ENCODE measurements at regions not wholly inside any gene's neighbourhood (a gene's known extent, or its start where the extent isn't known, plus 50 kb on each side); places are given as distances from the start of the nearest gene placed in this dataset.

- peak; percentile 61 for DNase-seq (ENCODE audit: low read depth)
- no peak overlapping the region for H3K4me3 ChIP-seq (ENCODE audit: control insufficient read depth, low read depth, low read length)
- TF ChIP-seq, protein P1, sequence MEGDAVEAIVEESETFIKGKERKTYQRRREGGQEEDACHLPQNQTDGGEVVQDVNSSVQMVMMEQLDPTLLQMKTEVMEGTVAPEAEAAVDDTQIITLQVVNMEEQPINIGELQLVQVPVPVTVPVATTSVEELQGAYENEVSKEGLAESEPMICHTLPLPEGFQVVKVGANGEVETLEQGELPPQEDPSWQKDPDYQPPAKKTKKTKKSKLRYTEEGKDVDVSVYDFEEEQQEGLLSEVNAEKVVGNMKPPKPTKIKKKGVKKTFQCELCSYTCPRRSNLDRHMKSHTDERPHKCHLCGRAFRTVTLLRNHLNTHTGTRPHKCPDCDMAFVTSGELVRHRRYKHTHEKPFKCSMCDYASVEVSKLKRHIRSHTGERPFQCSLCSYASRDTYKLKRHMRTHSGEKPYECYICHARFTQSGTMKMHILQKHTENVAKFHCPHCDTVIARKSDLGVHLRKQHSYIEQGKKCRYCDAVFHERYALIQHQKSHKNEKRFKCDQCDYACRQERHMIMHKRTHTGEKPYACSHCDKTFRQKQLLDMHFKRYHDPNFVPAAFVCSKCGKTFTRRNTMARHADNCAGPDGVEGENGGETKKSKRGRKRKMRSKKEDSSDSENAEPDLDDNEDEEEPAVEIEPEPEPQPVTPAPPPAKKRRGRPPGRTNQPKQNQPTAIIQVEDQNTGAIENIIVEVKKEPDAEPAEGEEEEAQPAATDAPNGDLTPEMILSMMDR (conservative IDR thresholded peaks at IDR 0.05; ENCODE audit: control insufficient read depth, insufficient read depth, low read depth, low read length) = no peak
Measured at GRCh38 chr5:145246961-145247744, 588.0 kb downstream of the PRELID2 start.

- DNase-seq (ENCODE audit: low read depth) = no peak
- TF ChIP-seq, protein P1 (conservative IDR thresholded peaks at IDR 0.05; ENCODE audit: control insufficient read depth, insufficient read depth, low read depth, low read length) = no peak
- H3K4me3 ChIP-seq (ENCODE audit: control insufficient read depth, low read depth, low read length) = no peak overlapping the region
Measured at GRCh38 chr5:145246379-145246778, 588.8 kb downstream of the PRELID2 start.

DNA sequence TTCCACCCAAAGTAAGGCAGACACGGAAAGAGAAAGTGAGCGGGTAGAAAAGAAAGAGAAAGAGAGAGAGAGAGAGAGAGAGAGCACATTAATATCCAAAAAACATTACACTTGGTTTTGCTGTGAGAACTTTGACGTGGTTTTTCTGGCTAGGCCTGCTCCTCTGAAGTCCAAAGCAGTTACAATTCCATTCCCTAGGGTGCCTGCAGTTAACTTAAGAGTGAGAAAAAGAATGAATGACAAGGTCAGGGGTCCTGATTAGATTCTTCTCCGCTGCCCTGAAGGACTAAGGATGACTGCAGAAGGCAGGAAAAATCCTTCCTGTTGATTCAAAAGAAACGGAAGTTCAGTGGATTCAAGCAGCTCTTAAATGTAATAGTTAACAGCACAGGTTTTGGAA lies 589.8 kb downstream of the PRELID2 start:
- TF ChIP-seq, protein P1 (conservative IDR thresholded peaks at IDR 0.05; ENCODE audit: control insufficient read depth, insufficient read depth, low read depth, low read length) = no peak
- no peak overlapping the region for H3K4me3 ChIP-seq (ENCODE audit: control insufficient read depth, low read depth, low read length)
- peak; percentile 17 for DNase-seq (ENCODE audit: low read depth)

DNA sequence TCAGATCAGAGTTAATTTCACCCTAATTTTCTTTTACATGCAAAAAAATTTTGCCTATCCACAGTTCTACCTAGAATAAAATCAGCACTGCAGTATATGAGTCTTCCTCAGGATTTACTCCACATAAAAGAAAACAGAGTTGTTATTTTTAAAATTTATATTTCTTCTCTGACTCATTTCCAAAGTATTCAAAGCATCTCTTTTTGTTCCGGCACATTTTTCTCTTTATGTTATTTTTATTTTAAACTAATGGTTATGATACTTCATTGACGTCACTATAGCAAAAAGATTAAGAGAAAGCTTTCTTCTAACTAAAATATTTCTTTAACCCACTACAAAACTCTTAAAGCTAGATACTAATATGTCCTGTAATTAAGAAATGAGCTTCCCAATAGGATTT lies 590.4 kb downstream of the PRELID2 start:
- no peak overlapping the region for H3K4me3 ChIP-seq (ENCODE audit: control insufficient read depth, low read depth, low read length)
- peak; percentile 24 for DNase-seq (ENCODE audit: low read depth)
- TF ChIP-seq, protein P1 (conservative IDR thresholded peaks at IDR 0.05; ENCODE audit: control insufficient read depth, insufficient read depth, low read depth, low read length) = no peak

DNA sequence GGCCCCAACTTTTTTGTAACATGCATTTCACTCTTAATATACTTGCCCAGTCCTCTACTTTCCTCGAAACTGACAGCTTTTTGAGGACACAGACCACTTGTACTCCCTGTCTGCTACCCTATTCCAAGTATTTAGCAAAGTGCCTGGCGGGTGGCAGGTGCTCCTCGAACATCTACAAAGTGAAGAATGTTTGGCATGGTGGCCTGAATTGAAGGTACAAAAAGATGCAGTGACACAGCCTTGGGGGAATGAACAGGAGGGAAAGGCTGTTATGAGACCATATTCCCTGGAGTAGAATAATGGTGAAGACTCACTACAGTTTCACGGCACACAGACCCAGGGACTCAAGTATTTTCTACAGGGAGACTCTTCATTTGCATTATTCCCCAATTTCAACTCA lies 590.9 kb downstream of the PRELID2 start:
- no peak overlapping the region for H3K4me3 ChIP-seq (ENCODE audit: control insufficient read depth, low read depth, low read length)
- TF ChIP-seq, protein P1 (conservative IDR thresholded peaks at IDR 0.05; ENCODE audit: control insufficient read depth, insufficient read depth, low read depth, low read length) = no peak
- no peak for DNase-seq (ENCODE audit: low read depth)

DNA sequence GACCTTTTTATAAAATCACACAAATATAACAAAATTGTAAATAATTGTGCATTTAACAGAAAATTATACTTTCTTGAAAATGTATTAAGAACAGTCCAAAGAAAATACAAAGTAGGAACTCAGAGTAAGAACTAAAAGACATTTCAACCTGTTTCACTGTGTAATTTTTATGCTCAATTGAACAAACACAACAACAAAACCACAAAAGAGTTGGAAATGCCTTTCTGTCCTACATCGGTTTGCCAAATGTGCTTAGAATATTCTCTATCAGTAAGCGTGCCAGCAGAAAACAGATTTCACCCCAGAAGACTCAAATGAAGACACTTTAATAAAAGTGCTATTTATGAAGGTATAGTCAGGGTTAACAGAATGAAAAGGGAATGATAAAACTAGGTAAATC lies 592.1 kb downstream of the PRELID2 start:
- no peak for DNase-seq (ENCODE audit: low read depth)
- TF ChIP-seq, protein P1 (conservative IDR thresholded peaks at IDR 0.05; ENCODE audit: control insufficient read depth, insufficient read depth, low read depth, low read length) = no peak
- no peak overlapping the region for H3K4me3 ChIP-seq (ENCODE audit: control insufficient read depth, low read depth, low read length)

Data from fibroblast of mammary gland (primary cell).